Gastroesophageal sphincter (tissue), 3 donors: ENCODE measurements at regions not wholly inside any gene's neighbourhood (a gene's known extent, or its start where the extent isn't known, plus 50 kb on each side); places are given as distances from the start of the nearest gene placed in this dataset.

Experiments
- POLR2A ChIP-seq, 2 donors: fragments of 450-650 bp; IDR thresholded peaks; one replicate each; pipeline ENCODE4 v1.6.1; 2017; ENCODE audit warnings: antibody characterized with exemption in 2 of 2, mild to moderate bottlenecking in 2 of 2, moderate library complexity in 1 of 2
- TF ChIP-seq, protein P1 (sequence below), 4 experiments: fragments of 200-600 bp in 2 of 4; fragments of 450-650 bp in 2 of 4; sonication (generic) in 1 of 4; IDR thresholded peaks; one replicate each; pipeline ENCODE4 v1.5.1; 2017 to 2019; ENCODE audit warnings: antibody characterized with exemption in 4 of 4, mild to moderate bottlenecking in 2 of 4, moderate library complexity in 2 of 4

DNA sequence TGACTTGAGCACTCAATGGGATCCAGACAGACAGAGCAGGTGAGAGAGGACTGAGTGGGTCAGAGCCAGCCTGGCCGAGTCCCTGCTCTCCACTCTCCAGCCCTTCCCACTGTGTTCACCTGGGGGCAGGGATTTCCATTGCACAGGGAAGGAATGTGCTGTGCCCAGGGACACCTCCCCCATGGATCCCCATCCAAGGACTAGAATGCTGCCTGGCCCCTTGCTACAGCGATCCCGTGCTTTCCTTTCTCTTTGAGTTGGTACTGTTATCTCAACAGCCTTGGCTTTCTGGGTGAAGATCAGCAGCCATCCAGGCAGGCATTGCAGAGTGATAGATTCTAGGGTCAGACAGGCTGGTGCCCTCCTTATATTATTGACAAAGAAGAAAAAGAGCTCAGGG is 60.3 kb upstream of the DLK1 start:
- TF ChIP-seq, protein P1, sequence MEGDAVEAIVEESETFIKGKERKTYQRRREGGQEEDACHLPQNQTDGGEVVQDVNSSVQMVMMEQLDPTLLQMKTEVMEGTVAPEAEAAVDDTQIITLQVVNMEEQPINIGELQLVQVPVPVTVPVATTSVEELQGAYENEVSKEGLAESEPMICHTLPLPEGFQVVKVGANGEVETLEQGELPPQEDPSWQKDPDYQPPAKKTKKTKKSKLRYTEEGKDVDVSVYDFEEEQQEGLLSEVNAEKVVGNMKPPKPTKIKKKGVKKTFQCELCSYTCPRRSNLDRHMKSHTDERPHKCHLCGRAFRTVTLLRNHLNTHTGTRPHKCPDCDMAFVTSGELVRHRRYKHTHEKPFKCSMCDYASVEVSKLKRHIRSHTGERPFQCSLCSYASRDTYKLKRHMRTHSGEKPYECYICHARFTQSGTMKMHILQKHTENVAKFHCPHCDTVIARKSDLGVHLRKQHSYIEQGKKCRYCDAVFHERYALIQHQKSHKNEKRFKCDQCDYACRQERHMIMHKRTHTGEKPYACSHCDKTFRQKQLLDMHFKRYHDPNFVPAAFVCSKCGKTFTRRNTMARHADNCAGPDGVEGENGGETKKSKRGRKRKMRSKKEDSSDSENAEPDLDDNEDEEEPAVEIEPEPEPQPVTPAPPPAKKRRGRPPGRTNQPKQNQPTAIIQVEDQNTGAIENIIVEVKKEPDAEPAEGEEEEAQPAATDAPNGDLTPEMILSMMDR (IDR thresholded peaks at IDR 0.05), result no peak
- no peak for TF ChIP-seq POLR2A (IDR thresholded peaks at IDR 0.05)
